ENCODE measurements at regions not wholly inside any gene's neighbourhood (a gene's known extent, or its start where the extent isn't known, plus 50 kb on each side); places are given as distances from the start of the nearest gene placed in this dataset.

GRCh38 chr13:73987618-73988017 is 146.6 kb downstream of the KLF12 start:
- no peak for FAIRE-seq
- no peak for DNase-seq (ENCODE audit: insufficient read length, low spot score)
- no peak for TF ChIP-seq CTCF (IDR thresholded peaks at IDR 0.05; ENCODE audit: insufficient read depth, missing control alignments)

GRCh38 chr13:73985783-73986182 is 148.4 kb downstream of the KLF12 start:
- FAIRE-seq (no peak), DNase-seq (ENCODE audit: insufficient read length, low spot score) (no peak)
- TF ChIP-seq CTCF (IDR thresholded peaks at IDR 0.05; ENCODE audit: insufficient read depth, missing control alignments): no peak

- no peak for DNase-seq (ENCODE audit: insufficient read length, low spot score)
- no peak for FAIRE-seq
- TF ChIP-seq CTCF (IDR thresholded peaks at IDR 0.05; ENCODE audit: insufficient read depth, missing control alignments): no peak
These were observed 149.1 kb downstream of the KLF12 start for GRCh38 chr13:73984949-73985691.

GRCh38 chr13:73984201-73984600 is 150.0 kb downstream of the KLF12 start:
- no peak for DNase-seq (ENCODE audit: insufficient read length, low spot score)
- no peak for TF ChIP-seq CTCF (IDR thresholded peaks at IDR 0.05; ENCODE audit: insufficient read depth, missing control alignments)
- no peak for FAIRE-seq

DNA sequence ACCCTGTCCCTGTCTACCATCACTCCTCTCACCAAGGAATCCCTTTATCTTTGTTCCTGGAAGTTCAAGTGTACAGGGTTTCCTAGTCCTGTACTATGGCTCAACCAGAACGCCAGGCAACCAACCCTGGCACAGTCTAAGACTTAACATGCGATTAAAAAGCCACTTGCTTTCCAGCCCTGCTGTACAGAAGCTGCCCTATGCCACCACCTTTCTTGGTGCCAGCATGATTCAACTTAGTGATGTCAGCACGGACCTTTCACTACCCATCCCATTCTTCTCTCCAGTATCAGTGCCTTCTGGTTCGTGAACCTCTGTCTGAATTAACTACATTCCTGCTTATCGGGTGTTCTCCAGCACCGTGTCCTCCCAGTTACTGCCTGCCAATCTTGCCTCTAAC is 151.1 kb downstream of the KLF12 start:
- no peak for DNase-seq (ENCODE audit: insufficient read length, low spot score)
- TF ChIP-seq CTCF (IDR thresholded peaks at IDR 0.05; ENCODE audit: insufficient read depth, missing control alignments): no peak
- no peak for FAIRE-seq

- DNase-seq (ENCODE audit: insufficient read length, low spot score): no peak
- no peak for TF ChIP-seq CTCF (IDR thresholded peaks at IDR 0.05; ENCODE audit: insufficient read depth, missing control alignments)
- no peak for FAIRE-seq
These were observed 152.6 kb downstream of the KLF12 start for GRCh38 chr13:73981595-73981994.

GRCh38 chr13:73975767-73976166 is 158.4 kb downstream of the KLF12 start:
- no peak for DNase-seq (ENCODE audit: insufficient read length, low spot score)
- TF ChIP-seq CTCF (IDR thresholded peaks at IDR 0.05; ENCODE audit: insufficient read depth, missing control alignments): no peak
- FAIRE-seq: no peak

Data from D721Med (cell line).